ENCODE measurements at regions not wholly inside any gene's neighbourhood (a gene's known extent, or its start where the extent isn't known, plus 50 kb on each side); places are given as distances from the start of the nearest gene placed in this dataset.

- DNase-seq (ENCODE audit: low read depth): no peak
These were observed 147.1 kb upstream of the RGMA start for GRCh38 chr15:93235926-93236780.

- no peak for DNase-seq (ENCODE audit: low read depth)
These were observed 146.3 kb upstream of the RGMA start for GRCh38 chr15:93235269-93235668.

GRCh38 chr15:93233710-93234109 is 144.7 kb upstream of the RGMA start:
- no peak for DNase-seq (ENCODE audit: low read depth)

GRCh38 chr15:93232845-93233244 is 143.8 kb upstream of the RGMA start:
- no peak for DNase-seq (ENCODE audit: low read depth)

- DNase-seq (ENCODE audit: low read depth): no peak
These were observed 143.0 kb upstream of the RGMA start for GRCh38 chr15:93231994-93232393.

GRCh38 chr15:93231261-93231925 is 142.4 kb upstream of the RGMA start:
- no peak for DNase-seq (ENCODE audit: low read depth)

GRCh38 chr15:93228546-93228945 is 139.5 kb upstream of the RGMA start:
- DNase-seq (ENCODE audit: low read depth): no peak

GRCh38 chr15:93223803-93224202 is 134.8 kb upstream of the RGMA start:
- DNase-seq (ENCODE audit: low read depth): no peak

GRCh38 chr15:93221759-93222158 is 132.7 kb upstream of the RGMA start:
- no peak for DNase-seq (ENCODE audit: low read depth)

GRCh38 chr15:93219859-93220420 is 130.9 kb upstream of the RGMA start:
- DNase-seq (ENCODE audit: low read depth): no peak

- DNase-seq (ENCODE audit: low read depth): no peak
These were observed 128.3 kb upstream of the RGMA start for GRCh38 chr15:93217343-93217742.

GRCh38 chr15:93214106-93214505 is 125.1 kb upstream of the RGMA start:
- DNase-seq (ENCODE audit: low read depth): no peak

- no peak for DNase-seq (ENCODE audit: low read depth)
These were observed 124.3 kb upstream of the RGMA start for GRCh38 chr15:93213281-93213680.

GRCh38 chr15:93212578-93212977 is 123.6 kb upstream of the RGMA start:
- no peak for DNase-seq (ENCODE audit: low read depth)

- no peak for DNase-seq (ENCODE audit: low read depth)
These were observed 122.0 kb upstream of the RGMA start for GRCh38 chr15:93210995-93211394.

- DNase-seq (ENCODE audit: low read depth): no peak
These were observed 120.9 kb upstream of the RGMA start for GRCh38 chr15:93209690-93210445.

- no peak for DNase-seq (ENCODE audit: low read depth)
These were observed 117.9 kb upstream of the RGMA start for GRCh38 chr15:93206893-93207292.

- no peak for DNase-seq (ENCODE audit: low read depth)
These were observed 116.4 kb upstream of the RGMA start for GRCh38 chr15:93205413-93205812.

- no peak for DNase-seq (ENCODE audit: low read depth)
These were observed 114.0 kb upstream of the RGMA start for GRCh38 chr15:93203036-93203435.

- DNase-seq (ENCODE audit: low read depth): no peak
These were observed 113.4 kb upstream of the RGMA start for GRCh38 chr15:93202405-93202804.

- DNase-seq (ENCODE audit: low read depth): no peak
These were observed 112.9 kb upstream of the RGMA start for GRCh38 chr15:93201940-93202339.

- DNase-seq (ENCODE audit: low read depth): no peak
These were observed 111.8 kb upstream of the RGMA start for GRCh38 chr15:93200837-93201226.
